Activated naive CD4-positive, alpha-beta T cell treated with anti-CD3 and anti-CD28 coated beads for 36 hours (primary cell): ENCODE measurements at regions not wholly inside any gene's neighbourhood (a gene's known extent, or its start where the extent isn't known, plus 50 kb on each side); places are given as distances from the start of the nearest gene placed in this dataset.

Experiments
- CTCF ChIA-PET: fragments of 350-600 bp; sonication (Branson Sonifier 250); formaldehyde crosslinking; loops from one replicate; lab custom pipeline; 2021; ENCODE audit warnings: antibody characterized with exemption; lab: Charles Lee
- DNase-seq: peaks from one replicate; pipeline ENCODE4 v3.0.0-alpha.2; 2020
- H3K27ac Mint-ChIP-seq: one replicate; pipeline ENCODE4 v1.8.0; 2021; ENCODE audit warnings: mild to moderate bottlenecking, mixed read lengths
- H3K27me3 Mint-ChIP-seq: one replicate; pipeline ENCODE4 v1.8.0; 2021; ENCODE audit warnings: low read depth, mixed read lengths
- H3K36me3 Mint-ChIP-seq: one replicate; pipeline ENCODE4 v1.8.0; 2021; ENCODE audit warnings: low read depth, mixed read lengths
- H3K4me1 Mint-ChIP-seq: one replicate; pipeline ENCODE4 v1.8.0; 2021; ENCODE audit warnings: low read depth, mixed read lengths
- H3K4me3 Mint-ChIP-seq: one replicate; pipeline ENCODE4 v1.8.0; 2021; ENCODE audit warnings: mild to moderate bottlenecking, moderate library complexity, mixed read lengths
- H3K9me3 Mint-ChIP-seq: one replicate; pipeline ENCODE4 v1.8.0; 2021; ENCODE audit warnings: mixed read lengths
- intact Hi-C: fragments of 100-400 bp; cut with micrococcal nuclease; formaldehyde crosslinking; loops from one replicate; pipeline ENCODE4 v1.15.1; 2023

- intact Hi-C loops = no loop called here
- H3K27me3 Mint-ChIP-seq = no peaks in the 10 kb centered on the region
- CTCF ChIA-PET = no interaction called here
- H3K9me3 Mint-ChIP-seq = peaks cover 2% of the 10 kb centered on the region
- no peak overlapping the region for H3K4me3 Mint-ChIP-seq
- H3K36me3 Mint-ChIP-seq = no peaks in the 10 kb centered on the region
- H3K4me1 Mint-ChIP-seq = no peaks in the 10 kb centered on the region
- H3K27ac Mint-ChIP-seq = no peak overlapping the region
- no peak for DNase-seq
Observed at GRCh38 chr10:64265961-64266360, 744.8 kb downstream of the REEP3 start.

- Mint-ChIP-seq H3K4me1 (no peaks in the 10 kb centered on the region), H3K36me3 (no peaks in the 10 kb centered on the region), H3K27me3 (no peaks in the 10 kb centered on the region), H3K27ac (no peak overlapping the region), H3K9me3 (no peaks in the 10 kb centered on the region), H3K4me3 (no peak overlapping the region)
- intact Hi-C loops = no loop called here
- no peak for DNase-seq
- CTCF ChIA-PET = interaction anchor here (1.3 kb wide), 1 partner anchor 230 kb away, joined by 3 read pairs; no protein-coding TSS in a partner anchor
Observed at GRCh38 chr10:64271508-64271907, 750.3 kb downstream of the REEP3 start.

- CTCF ChIA-PET = interaction anchor here (1.3 kb wide), 1 partner anchor 231 kb away, joined by 3 read pairs; no protein-coding TSS in a partner anchor
- DNase-seq = no peak
- Mint-ChIP-seq H3K4me1 (no peaks in the 10 kb centered on the region), H3K36me3 (no peaks in the 10 kb centered on the region), H3K27ac (no peak overlapping the region), H3K27me3 (no peaks in the 10 kb centered on the region), H3K9me3 (no peaks in the 10 kb centered on the region), H3K4me3 (no peak overlapping the region)
- intact Hi-C loops = no loop called here
Observed at GRCh38 chr10:64271983-64272382, 750.8 kb downstream of the REEP3 start.

- H3K4me3 Mint-ChIP-seq = no peak overlapping the region
- CTCF ChIA-PET = no interaction called here
- intact Hi-C loops = no loop called here
- DNase-seq = no peak
- H3K27me3 Mint-ChIP-seq = no peaks in the 10 kb centered on the region
- no peaks in the 10 kb centered on the region for H3K4me1 Mint-ChIP-seq
- H3K36me3 Mint-ChIP-seq = no peaks in the 10 kb centered on the region
- no peak overlapping the region for H3K27ac Mint-ChIP-seq
- no peaks in the 10 kb centered on the region for H3K9me3 Mint-ChIP-seq
Observed at GRCh38 chr10:64275001-64275400, 753.8 kb downstream of the REEP3 start.

GRCh38 chr10:64275774-64276173 is 754.6 kb downstream of the REEP3 start:
- H3K27ac Mint-ChIP-seq = no peak overlapping the region
- H3K4me1 Mint-ChIP-seq = no peaks in the 10 kb centered on the region
- H3K9me3 Mint-ChIP-seq = no peaks in the 10 kb centered on the region
- H3K27me3 Mint-ChIP-seq = no peaks in the 10 kb centered on the region
- intact Hi-C loops = no loop called here
- H3K4me3 Mint-ChIP-seq = no peak overlapping the region
- CTCF ChIA-PET = no interaction called here
- no peaks in the 10 kb centered on the region for H3K36me3 Mint-ChIP-seq
- DNase-seq = no peak

GRCh38 chr10:64277536-64277935 is 756.3 kb downstream of the REEP3 start:
- no peaks in the 10 kb centered on the region for H3K9me3 Mint-ChIP-seq
- no peak overlapping the region for H3K27ac Mint-ChIP-seq
- no peaks in the 10 kb centered on the region for H3K36me3 Mint-ChIP-seq
- DNase-seq = no peak
- CTCF ChIA-PET = no interaction called here
- no peak overlapping the region for H3K4me3 Mint-ChIP-seq
- no peaks in the 10 kb centered on the region for H3K4me1 Mint-ChIP-seq
- no peaks in the 10 kb centered on the region for H3K27me3 Mint-ChIP-seq
- intact Hi-C loops = no loop called here

- intact Hi-C loops = no loop called here
- H3K27ac Mint-ChIP-seq = no peak overlapping the region
- H3K27me3 Mint-ChIP-seq = no peaks in the 10 kb centered on the region
Observed at GRCh38 chr10:64283621-64284020, 762.4 kb downstream of the REEP3 start.

GRCh38 chr10:64286533-64286932 is 765.3 kb downstream of the REEP3 start:
- Mint-ChIP-seq H3K36me3 (no peaks in the 10 kb centered on the region), H3K27ac (no peak overlapping the region), H3K9me3 (no peaks in the 10 kb centered on the region), H3K4me3 (no peak overlapping the region), H3K27me3 (no peaks in the 10 kb centered on the region), H3K4me1 (no peaks in the 10 kb centered on the region)
- no peak for DNase-seq
- intact Hi-C loops = no loop called here
- CTCF ChIA-PET = no interaction called here

More at GRCh38 chr10:64283621-64284020, 762.4 kb downstream of the REEP3 start:
- Mint-ChIP-seq H3K4me3 (no peak overlapping the region), H3K9me3 (no peaks in the 10 kb centered on the region), H3K36me3 (no peaks in the 10 kb centered on the region), H3K4me1 (no peaks in the 10 kb centered on the region)
- CTCF ChIA-PET = no interaction called here
- no peak for DNase-seq

- CTCF ChIA-PET = no interaction called here
- DNase-seq = no peak
- no peak overlapping the region for H3K27ac Mint-ChIP-seq
- no peaks in the 10 kb centered on the region for H3K36me3 Mint-ChIP-seq
- no peak overlapping the region for H3K4me3 Mint-ChIP-seq
- H3K4me1 Mint-ChIP-seq = no peaks in the 10 kb centered on the region
- H3K27me3 Mint-ChIP-seq = no peaks in the 10 kb centered on the region
- H3K9me3 Mint-ChIP-seq = no peaks in the 10 kb centered on the region
- intact Hi-C loops = no loop called here
Observed at GRCh38 chr10:64288404-64288803, 767.2 kb downstream of the REEP3 start.

GRCh38 chr10:64303566-64303965 is 782.4 kb downstream of the REEP3 start:
- Mint-ChIP-seq H3K36me3 (no peaks in the 10 kb centered on the region), H3K27me3 (no peaks in the 10 kb centered on the region), H3K27ac (no peak overlapping the region), H3K4me1 (no peaks in the 10 kb centered on the region), H3K4me3 (no peak overlapping the region), H3K9me3 (no peaks in the 10 kb centered on the region)
- intact Hi-C loops = loop anchor here (10.0 kb wide), 1 partner anchor 189 kb away; no protein-coding TSS in a partner anchor
- CTCF ChIA-PET = no interaction called here
- DNase-seq = no peak

GRCh38 chr10:64306729-64307327 is 785.6 kb downstream of the REEP3 start:
- intact Hi-C loops = loop anchor here (10.0 kb wide), 1 partner anchor 192 kb away; no protein-coding TSS in a partner anchor
- CTCF ChIA-PET = no interaction called here
- Mint-ChIP-seq H3K27me3 (no peaks in the 10 kb centered on the region), H3K4me1 (no peaks in the 10 kb centered on the region), H3K36me3 (no peaks in the 10 kb centered on the region), H3K9me3 (no peaks in the 10 kb centered on the region), H3K4me3 (no peak overlapping the region), H3K27ac (no peak overlapping the region)
- no peak for DNase-seq

- Mint-ChIP-seq H3K9me3 (no peaks in the 10 kb centered on the region), H3K4me1 (no peaks in the 10 kb centered on the region), H3K27ac (no peak overlapping the region), H3K4me3 (no peak overlapping the region), H3K36me3 (no peaks in the 10 kb centered on the region), H3K27me3 (no peaks in the 10 kb centered on the region)
- intact Hi-C loops = no loop called here
- DNase-seq = no peak
- CTCF ChIA-PET = interaction anchor here (1.2 kb wide), 1 partner anchor 11 kb away, joined by 3 read pairs; no protein-coding TSS in a partner anchor
Observed at GRCh38 chr10:64312876-64313275, 791.7 kb downstream of the REEP3 start.

GRCh38 chr10:64313967-64314366 is 792.8 kb downstream of the REEP3 start:
- Mint-ChIP-seq H3K27me3 (no peaks in the 10 kb centered on the region), H3K4me1 (no peaks in the 10 kb centered on the region), H3K27ac (no peak overlapping the region), H3K9me3 (no peaks in the 10 kb centered on the region), H3K4me3 (no peak overlapping the region), H3K36me3 (no peaks in the 10 kb centered on the region)
- intact Hi-C loops = no loop called here
- DNase-seq = no peak
- CTCF ChIA-PET = interaction anchor here (1.2 kb wide), 1 partner anchor 10 kb away, joined by 3 read pairs; no protein-coding TSS in a partner anchor
